ENCODE measurements at regions not wholly inside any gene's neighbourhood (a gene's known extent, or its start where the extent isn't known, plus 50 kb on each side); places are given as distances from the start of the nearest gene placed in this dataset.

DNA sequence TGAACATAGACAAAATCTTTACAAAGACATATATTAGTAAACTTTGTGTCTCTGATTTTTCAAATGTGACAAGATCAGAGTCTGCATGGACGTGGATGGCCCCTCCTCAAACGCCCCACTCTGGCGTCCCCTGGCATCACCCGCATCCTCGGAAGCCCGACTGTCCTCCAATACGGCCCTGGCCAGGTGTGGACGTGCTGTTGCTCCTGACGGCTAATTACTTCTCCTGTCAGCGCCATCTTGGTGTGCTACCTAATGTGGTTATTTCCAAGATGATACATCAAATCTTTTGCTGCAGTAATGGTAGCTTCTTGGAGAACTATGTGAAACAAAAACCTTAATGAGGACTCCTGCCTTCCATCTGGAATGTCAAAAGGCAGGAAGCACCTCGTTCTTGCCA, 747.4 kb upstream of the SALL3 start:
- H3K4me3 ChIP-seq (ENCODE audit: low read length): no peak overlapping the region
- TF ChIP-seq CTCF (conservative IDR thresholded peaks at IDR 0.05; ENCODE audit: low read length): no peak
- no peak for DNase-seq (ENCODE audit: low read depth)

DNA sequence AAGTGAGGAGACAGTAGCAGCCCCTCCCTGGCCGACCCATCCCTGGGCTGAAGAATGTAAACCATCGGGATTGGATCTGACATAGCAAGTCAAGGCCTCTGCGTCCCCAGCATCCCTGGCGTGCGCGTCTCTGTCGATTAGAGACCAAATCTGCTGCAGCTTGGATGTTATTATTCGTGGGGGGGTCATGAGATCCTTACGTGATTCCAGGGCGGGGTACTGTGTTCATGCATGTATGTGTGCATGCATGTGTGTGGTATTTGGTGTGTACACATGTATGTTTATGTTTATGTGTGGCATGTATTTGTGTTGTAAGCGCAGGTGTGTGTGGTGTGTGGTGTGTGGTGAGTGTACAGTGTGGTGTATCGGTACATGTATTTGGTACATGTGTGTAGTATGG, 741.8 kb upstream of the SALL3 start:
- no peak overlapping the region for H3K4me3 ChIP-seq (ENCODE audit: low read length)
- no peak for DNase-seq (ENCODE audit: low read depth)
- no peak for TF ChIP-seq CTCF (conservative IDR thresholded peaks at IDR 0.05; ENCODE audit: low read length)

DNA sequence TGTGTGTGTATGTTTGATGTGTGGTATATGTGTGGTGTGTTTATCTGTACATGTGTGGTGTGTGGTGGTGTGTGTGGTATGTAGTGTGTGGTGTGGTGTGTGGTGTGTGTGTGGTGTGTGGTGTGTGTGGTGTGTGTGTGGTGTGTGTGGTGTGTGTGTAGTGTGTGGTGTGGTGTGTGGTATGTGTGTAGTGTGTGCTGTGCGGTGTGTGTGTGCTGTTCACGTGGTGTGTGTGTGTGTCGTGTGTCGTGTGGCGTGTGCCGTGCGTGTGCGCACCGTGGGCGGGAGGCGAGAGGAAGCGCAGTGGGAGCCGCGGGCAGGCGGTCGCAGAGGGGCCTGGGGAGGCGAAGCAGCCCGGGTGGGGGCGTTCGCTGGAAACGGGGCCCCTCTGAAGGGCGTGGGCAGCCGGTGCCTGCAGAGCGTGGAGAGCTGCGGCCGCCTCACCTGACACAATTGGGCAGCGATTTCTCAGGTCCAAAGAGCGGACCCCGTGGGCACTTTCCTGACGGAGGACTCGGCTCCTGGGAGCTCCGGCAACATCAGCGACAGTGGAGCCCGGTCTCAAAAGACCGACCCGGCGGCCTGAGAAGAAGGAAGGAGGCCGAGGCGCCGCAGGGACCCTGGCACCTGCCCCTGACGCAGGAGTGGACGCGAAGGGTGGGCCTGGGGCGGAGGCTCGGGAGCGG, 741.1 kb upstream of the SALL3 start:
- TF ChIP-seq CTCF (conservative IDR thresholded peaks at IDR 0.05; ENCODE audit: low read length): no peak
- DNase-seq (ENCODE audit: low read depth): no peak
- H3K4me3 ChIP-seq (ENCODE audit: low read length): no peak overlapping the region

DNA sequence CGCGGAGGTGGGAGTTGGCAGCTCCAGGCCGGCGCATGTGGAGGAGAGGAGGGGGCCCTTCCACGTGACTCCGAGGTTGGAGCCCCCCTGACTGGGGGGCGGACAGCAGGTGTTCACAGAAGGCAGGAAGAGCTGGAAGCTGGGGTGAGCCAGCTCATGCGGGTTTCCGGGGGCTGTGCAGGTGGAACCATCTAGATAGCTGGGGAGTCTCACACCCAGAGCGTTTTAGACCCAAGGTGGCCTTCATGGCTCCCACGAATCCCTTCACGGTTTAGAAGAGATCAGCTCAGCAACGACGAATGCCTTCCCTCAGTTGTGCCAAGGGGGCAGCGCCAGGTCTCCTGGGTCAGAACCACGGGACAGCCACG, 740.5 kb upstream of the SALL3 start:
- TF ChIP-seq CTCF (conservative IDR thresholded peaks at IDR 0.05; ENCODE audit: low read length): no peak
- DNase-seq (ENCODE audit: low read depth): no peak
- no peak overlapping the region for H3K4me3 ChIP-seq (ENCODE audit: low read length)

GRCh38 chr18:78240101-78240500, 739.5 kb upstream of the SALL3 start:
- no peak for TF ChIP-seq CTCF (conservative IDR thresholded peaks at IDR 0.05; ENCODE audit: low read length)
- DNase-seq (ENCODE audit: low read depth): no peak
- no peak overlapping the region for H3K4me3 ChIP-seq (ENCODE audit: low read length)

DNA sequence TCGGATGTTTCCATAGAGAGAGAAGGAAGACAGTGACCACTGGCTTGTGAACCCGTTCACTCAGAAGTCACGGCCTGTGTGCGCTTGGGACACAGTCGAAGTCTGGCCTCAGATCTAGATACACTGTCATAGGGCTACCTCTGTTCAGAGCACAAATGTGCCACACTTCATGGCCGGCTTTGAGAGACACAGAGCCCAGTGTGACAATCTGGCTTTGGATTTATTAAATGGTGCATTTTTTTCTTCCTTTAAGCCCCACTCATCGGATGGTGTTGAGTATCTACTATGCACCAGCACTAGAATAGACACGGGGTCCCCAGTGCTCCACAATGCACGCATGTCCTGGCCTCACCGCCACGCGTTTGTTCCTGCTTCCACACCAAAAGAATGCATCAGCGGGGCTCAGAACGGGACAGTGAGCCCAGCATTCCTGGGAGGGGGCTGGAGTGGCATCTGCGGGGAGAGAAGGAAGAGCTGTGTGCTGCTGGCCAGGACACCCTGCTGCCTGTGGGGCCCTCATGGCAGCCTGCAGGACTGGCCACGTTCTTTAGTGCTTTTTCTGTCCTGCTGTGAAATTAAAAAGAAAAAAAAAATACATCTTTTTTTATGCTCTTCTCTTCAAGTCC, 738.9 kb upstream of the SALL3 start:
- H3K4me3 ChIP-seq (ENCODE audit: low read length): no peak overlapping the region
- TF ChIP-seq CTCF (conservative IDR thresholded peaks at IDR 0.05; ENCODE audit: low read length): no peak
- DNase-seq (ENCODE audit: low read depth): no peak

DNA sequence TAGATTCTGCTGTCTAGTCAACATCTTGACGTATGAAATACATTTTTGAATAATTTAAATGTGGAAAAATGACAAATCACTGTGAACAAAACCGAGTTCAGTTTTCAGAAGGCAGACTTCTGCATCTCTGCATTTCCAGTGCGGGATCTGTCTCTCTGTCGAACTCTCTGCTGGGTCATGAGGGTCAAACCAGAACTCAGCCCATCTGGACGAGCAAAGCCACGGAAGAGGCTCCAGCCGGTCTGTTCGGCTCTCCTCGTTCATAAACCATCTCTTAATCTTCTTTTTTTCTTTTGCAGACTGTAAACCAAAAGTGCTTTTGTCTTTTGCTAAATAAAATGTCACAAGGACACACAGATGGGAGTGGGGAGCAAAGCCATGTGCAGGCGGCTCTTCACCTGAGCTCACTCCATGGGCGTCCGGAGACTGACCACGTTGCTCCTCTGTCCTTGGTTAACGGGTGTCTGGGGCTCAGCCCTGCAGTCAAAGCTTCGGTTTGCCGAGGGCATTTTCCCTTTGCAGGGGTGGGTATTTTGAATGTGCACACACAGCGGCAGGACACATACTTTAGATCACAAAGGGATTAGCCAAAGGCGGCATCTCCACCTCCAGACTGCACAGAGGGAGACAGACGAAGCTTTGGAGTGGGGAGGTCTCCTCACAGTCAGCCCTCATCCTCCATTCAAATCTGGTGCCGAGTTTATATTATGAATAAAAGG, 737.9 kb upstream of the SALL3 start:
- DNase-seq (ENCODE audit: low read depth): no peak
- no peak overlapping the region for H3K4me3 ChIP-seq (ENCODE audit: low read length)
- TF ChIP-seq CTCF (conservative IDR thresholded peaks at IDR 0.05; ENCODE audit: low read length): no peak

Data from AG10803 (cell line).